ENCODE measurements at regions not wholly inside any gene's neighbourhood (a gene's known extent, or its start where the extent isn't known, plus 50 kb on each side); places are given as distances from the start of the nearest gene placed in this dataset.

GRCh38 chr20:1831606-1832005, 63.6 kb upstream of the SIRPA start:
- TF ChIP-seq CTCF (conservative IDR thresholded peaks at IDR 0.05; ENCODE audit: low read depth, low read length) = no peak
- TF ChIP-seq EZH2 (IDR thresholded peaks at IDR 0.05; ENCODE audit: low read length, unreplicated experiment) = no peak
- no peak for TF ChIP-seq EZH2phosphoT487 (IDR thresholded peaks at IDR 0.05; ENCODE audit: borderline replicate concordance, low read length)

Measured in PC-3 (cell line).